Peyer's patch (tissue), 4 donors: ENCODE measurements at regions not wholly inside any gene's neighbourhood (a gene's known extent, or its start where the extent isn't known, plus 50 kb on each side); places are given as distances from the start of the nearest gene placed in this dataset.

Source experiments
- DNase-seq, 3 donors: peaks; one replicate each; pipeline ENCODE4 v3.0.0-alpha.2; 2017 to 2019
- H3K27ac ChIP-seq, 4 donors: fragments of 200-600 bp; sonication (generic); one replicate each; pipeline ENCODE4 v1.5.1; 2016 to 2019
- H3K27me3 ChIP-seq, 2 donors: fragments of 200-600 bp; sonication (generic); one replicate each; pipeline ENCODE4 v1.5.1; 2019
- H3K36me3 ChIP-seq, 3 donors: fragments of 200-600 bp; sonication (generic); one replicate each; pipeline ENCODE4 v1.5.1; 2016 to 2019
- H3K4me1 ChIP-seq, 4 donors: fragments of 200-600 bp; sonication (generic); one replicate each; pipeline ENCODE4 v1.5.1; 2016 to 2019
- H3K4me3 ChIP-seq, 4 donors: fragments of 200-600 bp; sonication (generic); 1 replicate in 3 of 4; 2 replicates in 1 of 4; pipeline ENCODE4 v1.5.1; 2016 to 2019; ENCODE audit warnings: mild to moderate bottlenecking in 1 of 4
- H3K9me3 ChIP-seq, 4 donors: fragments of 200-600 bp; sonication (generic); one replicate each; pipeline ENCODE4 v1.5.1; 2016 to 2019; ENCODE audit warnings: mild to moderate bottlenecking in 1 of 4
- CTCF ChIP-seq, 6 experiments: fragments of 450-650 bp in 4 of 6; fragments of 200-600 bp in 2 of 6; sonication (generic) in 1 of 6; IDR thresholded peaks; one replicate each; pipeline ENCODE4 v1.5.1; 2017 to 2019; ENCODE audit warnings: antibody characterized with exemption in 6 of 6, mild to moderate bottlenecking in 3 of 6, moderate library complexity in 1 of 6
- POLR2A ChIP-seq, 2 donors: fragments of 450-650 bp; IDR thresholded peaks; one replicate each; pipeline ENCODE4 v1.5.1; 2017; ENCODE audit warnings: antibody characterized with exemption in 2 of 2, mild to moderate bottlenecking in 2 of 2, moderate library complexity in 2 of 2

- no peaks in the 10 kb centered on the region for H3K27me3 ChIP-seq
- H3K4me3 ChIP-seq = no peak overlapping the region
- peaks cover 0 to 52% (median 24%) of the 10 kb centered on the region in 4 donors for H3K9me3 ChIP-seq
- H3K36me3 ChIP-seq = no peaks in the 10 kb centered on the region
- DNase-seq = no peak
- TF ChIP-seq CTCF (IDR thresholded peaks at IDR 0.05) (no peak), POLR2A (IDR thresholded peaks at IDR 0.05) (no peak)
- no peak overlapping the region for H3K27ac ChIP-seq
- H3K4me1 ChIP-seq = no peaks in the 10 kb centered on the region
Measured at GRCh38 chr12:34339922-34340321, 317.6 kb downstream of the ALG10 start.

- DNase-seq = no peak
- TF ChIP-seq POLR2A (IDR thresholded peaks at IDR 0.05) (no peak), CTCF (IDR thresholded peaks at IDR 0.05) (no peak)
- Histone ChIP-seq H3K9me3 (peaks cover 0 to 56% (median 27%) of the 10 kb centered on the region in 4 donors), H3K4me1 (no peaks in the 10 kb centered on the region), H3K27ac (no peak overlapping the region), H3K36me3 (no peaks in the 10 kb centered on the region), H3K27me3 (no peaks in the 10 kb centered on the region), H3K4me3 (no peak overlapping the region)
Measured at GRCh38 chr12:34340534-34341361, 318.5 kb downstream of the ALG10 start.

- TF ChIP-seq CTCF (IDR thresholded peaks at IDR 0.05) (no peak), POLR2A (IDR thresholded peaks at IDR 0.05) (no peak)
- Histone ChIP-seq H3K27ac (no peak overlapping the region), H3K36me3 (no peaks in the 10 kb centered on the region), H3K9me3 (peaks cover 0 to 61% (median 24%) of the 10 kb centered on the region in 4 donors), H3K4me3 (no peak overlapping the region), H3K4me1 (no peaks in the 10 kb centered on the region), H3K27me3 (no peaks in the 10 kb centered on the region)
- DNase-seq = no peak
Measured at GRCh38 chr12:34341362-34341733, 319.1 kb downstream of the ALG10 start.

- Histone ChIP-seq H3K9me3 (peaks cover 0 to 65% (median 23%) of the 10 kb centered on the region in 4 donors), H3K4me3 (no peak overlapping the region), H3K27me3 (no peaks in the 10 kb centered on the region), H3K36me3 (no peaks in the 10 kb centered on the region), H3K4me1 (no peaks in the 10 kb centered on the region), H3K27ac (no peak overlapping the region)
- TF ChIP-seq CTCF (IDR thresholded peaks at IDR 0.05) (no peak), POLR2A (IDR thresholded peaks at IDR 0.05) (no peak)
- DNase-seq = no peak
Measured at GRCh38 chr12:34342048-34342447, 319.8 kb downstream of the ALG10 start.

GRCh38 chr12:34343345-34343744 is 321.0 kb downstream of the ALG10 start:
- Histone ChIP-seq H3K27me3 (no peaks in the 10 kb centered on the region), H3K36me3 (no peaks in the 10 kb centered on the region), H3K9me3 (peaks cover 0 to 59% (median 19%) of the 10 kb centered on the region in 4 donors), H3K27ac (no peak overlapping the region), H3K4me3 (no peak overlapping the region), H3K4me1 (no peaks in the 10 kb centered on the region)
- no peak for TF ChIP-seq CTCF (IDR thresholded peaks at IDR 0.05)
- no peak for TF ChIP-seq POLR2A (IDR thresholded peaks at IDR 0.05)
- DNase-seq = no peak
